ENCODE measurements at regions not wholly inside any gene's neighbourhood (a gene's known extent, or its start where the extent isn't known, plus 50 kb on each side); places are given as distances from the start of the nearest gene placed in this dataset.

- no peak for TF ChIP-seq CTCF (conservative IDR thresholded peaks at IDR 0.05 in 1 of 2, IDR thresholded peaks at IDR 0.05 in 1 of 2; ENCODE audit: extremely low read depth in 1 of 2, insufficient read depth in 1 of 2, low read depth in 1 of 2, low read length in 2 of 2)
- no peak for TF ChIP-seq EZH2 (IDR thresholded peaks at IDR 0.05; ENCODE audit: borderline replicate concordance, low read length)
Observed at GRCh38 chr7:55642266-55642665, 70.0 kb upstream of the VOPP1 start.

All from mammary epithelial cell (primary cell).